SJCRH30 (cell line): ENCODE measurements at regions not wholly inside any gene's neighbourhood (a gene's known extent, or its start where the extent isn't known, plus 50 kb on each side); places are given as distances from the start of the nearest gene placed in this dataset.
"Not testable (repeated sequence)": the region's sequence is repeated elsewhere in the genome, so short reads cannot be mapped to it uniquely, and the experiment has no call there.

Experiments
- DNase-seq, 2 experiments: peaks; one replicate each; pipeline ENCODE4 v3.0.0-alpha.2; 2015 to 2020
- H3K27ac ChIP-seq: fragments of 250-450 bp; sonication (Bioruptor Pico); 2 replicates; pipeline ENCODE4 v1.5.1; 2020; ENCODE audit warnings: mild to moderate bottlenecking, moderate library complexity
- H3K27me3 ChIP-seq: fragments of 250-450 bp; sonication (Bioruptor Pico); 2 replicates; pipeline ENCODE4 v1.5.1; 2020; ENCODE audit warnings: mild to moderate bottlenecking, moderate library complexity
- H3K36me3 ChIP-seq: fragments of 250-450 bp; sonication (Bioruptor Pico); 2 replicates; pipeline ENCODE4 v1.5.1; 2020; ENCODE audit warnings: mild to moderate bottlenecking, moderate library complexity
- H3K4me1 ChIP-seq: fragments of 250-450 bp; sonication (Bioruptor Pico); 2 replicates; pipeline ENCODE4 v1.5.1; 2020; ENCODE audit warnings: mild to moderate bottlenecking, moderate library complexity
- H3K4me3 ChIP-seq: fragments of 250-450 bp; sonication (Bioruptor Pico); 2 replicates; pipeline ENCODE4 v1.5.1; 2020; ENCODE audit warnings: mild to moderate bottlenecking, moderate library complexity
- H3K9me3 ChIP-seq: fragments of 250-450 bp; sonication (Bioruptor Pico); replicated peaks from 2 replicates; pipeline ENCODE4 v1.5.1; 2020; ENCODE audit warnings: mild to moderate bottlenecking, moderate library complexity

DNA sequence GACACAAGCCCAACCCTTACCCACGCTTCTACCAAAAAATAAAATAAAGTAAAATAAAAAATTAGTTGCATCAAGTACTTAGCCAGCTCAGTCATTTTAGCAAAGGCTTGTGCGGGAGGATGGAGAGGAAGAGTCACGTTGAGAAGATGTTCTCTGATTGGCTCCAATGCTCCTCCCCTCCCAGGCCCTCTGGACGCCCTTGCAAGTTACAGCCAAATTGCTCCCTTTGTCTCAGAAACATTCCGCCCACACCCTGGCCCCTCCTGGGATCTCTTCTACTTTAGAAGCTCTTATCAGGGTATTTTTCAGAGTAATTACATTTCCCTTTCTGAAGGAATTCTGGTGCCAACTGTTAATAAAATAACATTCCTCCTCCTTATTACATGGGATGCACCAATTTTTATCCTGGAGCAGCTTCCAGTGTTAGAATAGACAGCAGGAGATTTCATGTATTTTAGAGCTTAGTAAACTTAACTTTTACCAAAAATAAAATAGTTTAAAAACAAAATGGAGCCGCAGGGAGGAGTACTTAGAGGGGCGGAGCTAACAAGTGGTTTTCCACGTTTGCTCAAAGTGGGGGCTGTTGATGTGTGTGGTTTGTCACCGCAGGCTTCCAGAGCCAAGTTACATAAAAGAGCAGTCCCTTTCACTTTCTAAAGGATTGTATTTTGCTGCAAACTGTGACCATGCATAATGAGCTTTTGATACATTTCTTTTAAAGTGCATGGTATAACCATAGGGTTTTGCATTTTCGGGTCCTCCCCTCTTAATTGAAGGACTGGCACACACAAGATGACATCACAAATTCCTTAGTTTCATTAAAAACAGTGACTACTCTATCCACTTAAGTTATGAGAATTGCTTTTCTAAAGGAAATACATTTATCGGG, 71.7 kb upstream of the RAP1B start:
- peak overlapping the region; percentile 53 for H3K4me3 ChIP-seq
- H3K27ac ChIP-seq = peak overlapping the region; percentile 55

DNA sequence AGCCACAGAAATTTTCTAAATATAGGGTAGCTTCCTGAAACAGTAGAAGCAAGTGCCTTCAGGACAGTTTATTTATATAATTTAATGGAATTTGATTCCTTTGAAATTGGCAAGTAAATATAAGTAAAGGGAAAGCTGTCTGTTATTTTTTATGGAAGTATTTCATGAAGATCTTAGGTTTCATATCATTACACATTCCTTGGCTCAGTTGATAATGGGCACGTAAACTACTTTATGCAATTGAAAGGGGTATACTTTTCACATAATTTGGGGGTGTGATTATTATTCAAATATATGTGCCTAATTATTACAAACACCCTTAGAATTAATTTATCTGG, 71.1 kb upstream of the RAP1B start:
- Histone ChIP-seq H3K27me3 (no peaks in the 10 kb centered on the region), H3K4me3 (peak overlapping the region; percentile 53; the same call in 1 of the 2 replicates), H3K36me3 (no peaks in the 10 kb centered on the region), H3K4me1 (no peaks in the 10 kb centered on the region), H3K27ac (no peak overlapping the region), H3K9me3 (no peaks in the 10 kb centered on the region)
- DNase-seq = no peak

More for the DNA sequence above, 71.7 kb upstream of the RAP1B start:
- peak; percentile 50 to 64 for DNase-seq
- Histone ChIP-seq H3K27me3 (no peaks in the 10 kb centered on the region), H3K4me1 (no peaks in the 10 kb centered on the region), H3K9me3 (no peaks in the 10 kb centered on the region), H3K36me3 (no peaks in the 10 kb centered on the region)

DNA sequence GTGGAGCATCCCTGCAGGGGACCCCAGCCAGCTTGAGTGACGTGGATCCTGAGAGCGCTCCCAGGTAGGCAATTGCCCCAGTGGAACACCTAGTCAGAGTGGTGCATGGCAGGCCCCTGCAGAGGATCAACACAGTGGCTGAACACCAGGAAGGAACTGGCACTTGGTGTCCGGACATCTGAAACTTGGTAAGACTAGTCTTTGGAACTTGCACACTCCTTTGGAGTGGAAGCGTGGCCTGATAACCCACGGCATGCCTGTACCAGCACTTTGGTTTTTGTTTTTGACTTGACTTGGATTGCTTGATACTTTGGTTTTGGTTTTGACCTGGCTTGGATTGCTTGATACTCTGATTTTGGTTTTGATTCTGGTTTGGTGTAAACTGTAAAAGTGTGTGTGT, 69.9 kb upstream of the RAP1B start:
- H3K27ac ChIP-seq, DNase-seq, H3K27me3 ChIP-seq, H3K9me3 ChIP-seq, H3K4me3 ChIP-seq, H3K4me1 ChIP-seq, H3K36me3 ChIP-seq: not testable (repeated sequence)

DNA sequence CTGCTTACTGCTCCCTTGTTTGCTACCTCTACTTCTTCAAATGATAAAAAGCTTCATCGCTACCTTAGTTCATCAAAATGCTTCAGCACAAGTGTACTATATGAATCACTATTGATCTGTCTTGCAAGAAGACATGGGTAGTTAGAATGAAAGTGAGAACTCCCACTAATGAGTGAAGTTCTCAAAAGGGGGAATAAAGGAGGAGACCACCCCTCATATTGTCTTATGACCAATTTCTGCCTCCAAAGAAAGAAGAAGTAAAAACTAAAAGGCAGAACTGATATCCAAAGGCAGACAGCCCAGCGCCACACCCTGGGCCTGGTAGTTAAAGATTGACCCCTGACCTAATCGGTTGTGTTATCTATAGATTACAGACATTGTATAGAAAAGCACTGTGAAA, 63.4 kb upstream of the RAP1B start:
- not testable (repeated sequence) for H3K36me3 ChIP-seq, H3K9me3 ChIP-seq, H3K4me3 ChIP-seq, H3K27me3 ChIP-seq, H3K27ac ChIP-seq, DNase-seq, H3K4me1 ChIP-seq

DNA sequence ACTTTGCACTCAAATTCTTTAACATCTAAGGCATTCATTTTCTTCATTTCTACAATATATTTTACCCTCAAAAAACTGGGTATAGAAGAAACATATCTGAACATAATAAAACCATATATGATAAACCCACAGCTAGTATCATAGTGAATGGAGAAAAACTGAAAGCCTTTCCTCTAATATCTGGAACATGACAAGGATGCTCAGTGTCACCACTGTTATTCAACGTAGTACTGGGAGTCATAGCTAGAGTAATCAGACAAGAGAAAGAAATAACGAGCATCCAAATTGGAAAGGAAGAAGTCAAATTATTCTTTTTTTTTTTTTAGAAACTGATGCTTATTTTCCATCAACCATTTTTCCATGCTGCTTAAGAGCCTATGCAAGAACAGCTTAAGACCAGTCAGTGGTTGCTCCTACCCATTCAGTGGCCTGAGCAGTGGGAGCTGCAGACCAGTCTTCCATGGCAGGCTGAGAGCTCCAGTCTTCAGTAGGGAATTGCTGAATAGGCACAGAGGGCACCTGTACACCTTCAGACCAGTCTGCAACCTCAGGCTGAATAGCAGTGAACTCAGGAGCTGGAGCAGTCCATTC, 58.0 kb upstream of the RAP1B start:
- not testable (repeated sequence) for H3K27me3 ChIP-seq, H3K27ac ChIP-seq, H3K4me1 ChIP-seq, H3K36me3 ChIP-seq, DNase-seq, H3K9me3 ChIP-seq, H3K4me3 ChIP-seq

DNA sequence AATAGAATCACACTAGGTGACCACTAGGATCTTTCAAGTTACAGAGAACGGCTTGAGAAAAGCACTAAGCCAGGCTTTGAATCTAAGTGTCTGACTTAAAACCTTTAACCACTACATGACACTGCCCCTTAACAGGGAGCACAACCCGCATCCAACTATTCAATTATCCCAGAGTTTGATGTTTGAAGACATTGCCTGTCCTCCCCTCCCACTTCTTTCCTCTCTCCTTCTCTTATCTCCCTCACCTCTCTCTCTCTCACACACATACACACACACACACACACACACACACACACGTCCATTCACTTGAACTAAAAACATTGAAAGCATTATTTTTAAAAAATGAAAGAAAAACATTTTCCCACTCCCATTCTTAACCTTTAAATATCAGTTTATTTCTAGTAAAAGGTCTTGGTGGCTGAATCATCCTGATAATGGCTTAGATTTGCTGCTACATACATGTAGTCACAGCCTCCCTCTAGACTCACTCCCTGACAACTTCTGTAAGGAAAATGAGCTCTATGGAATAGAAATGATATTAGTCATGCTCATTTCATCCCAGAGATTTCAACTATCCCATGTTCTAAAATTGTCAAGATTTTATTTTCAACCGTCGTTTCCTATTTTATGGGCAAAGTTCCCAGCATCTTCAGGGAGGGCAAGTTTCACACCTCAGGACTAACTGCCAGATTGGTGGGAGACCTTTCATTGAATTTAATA, 53.5 kb upstream of the RAP1B start:
- no peak for DNase-seq
- Histone ChIP-seq H3K27ac (no peak overlapping the region), H3K4me3 (no peak overlapping the region)

DNA sequence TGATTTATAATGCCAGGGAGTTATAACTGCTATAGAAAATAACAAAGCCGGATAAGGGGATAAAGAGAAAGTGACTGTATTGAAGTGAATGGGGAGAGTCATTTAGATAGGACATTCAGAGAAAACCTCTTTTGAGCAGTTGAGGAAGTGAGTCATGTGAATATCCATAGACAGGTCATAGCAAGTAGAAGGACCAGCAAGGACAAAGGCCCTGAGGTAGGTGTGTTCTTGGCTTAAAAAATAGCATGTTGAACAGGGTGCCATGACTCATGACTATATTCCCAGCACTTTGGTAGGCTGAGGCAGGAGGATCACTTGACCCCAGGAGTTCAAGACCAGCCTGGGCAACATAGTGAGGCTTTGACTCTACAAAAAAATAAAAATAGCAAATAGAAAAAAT, 51.5 kb upstream of the RAP1B start:
- Histone ChIP-seq H3K27me3 (no peaks in the 10 kb centered on the region), H3K27ac (no peak overlapping the region), H3K9me3 (no peaks in the 10 kb centered on the region), H3K36me3 (no peaks in the 10 kb centered on the region), H3K4me3 (no peak overlapping the region), H3K4me1 (no peaks in the 10 kb centered on the region)
- no peak for DNase-seq

More for the DNA sequence above, 53.5 kb upstream of the RAP1B start:
- Histone ChIP-seq H3K9me3 (no peaks in the 10 kb centered on the region), H3K27me3 (no peaks in the 10 kb centered on the region), H3K4me1 (no peaks in the 10 kb centered on the region), H3K36me3 (no peaks in the 10 kb centered on the region)

DNA sequence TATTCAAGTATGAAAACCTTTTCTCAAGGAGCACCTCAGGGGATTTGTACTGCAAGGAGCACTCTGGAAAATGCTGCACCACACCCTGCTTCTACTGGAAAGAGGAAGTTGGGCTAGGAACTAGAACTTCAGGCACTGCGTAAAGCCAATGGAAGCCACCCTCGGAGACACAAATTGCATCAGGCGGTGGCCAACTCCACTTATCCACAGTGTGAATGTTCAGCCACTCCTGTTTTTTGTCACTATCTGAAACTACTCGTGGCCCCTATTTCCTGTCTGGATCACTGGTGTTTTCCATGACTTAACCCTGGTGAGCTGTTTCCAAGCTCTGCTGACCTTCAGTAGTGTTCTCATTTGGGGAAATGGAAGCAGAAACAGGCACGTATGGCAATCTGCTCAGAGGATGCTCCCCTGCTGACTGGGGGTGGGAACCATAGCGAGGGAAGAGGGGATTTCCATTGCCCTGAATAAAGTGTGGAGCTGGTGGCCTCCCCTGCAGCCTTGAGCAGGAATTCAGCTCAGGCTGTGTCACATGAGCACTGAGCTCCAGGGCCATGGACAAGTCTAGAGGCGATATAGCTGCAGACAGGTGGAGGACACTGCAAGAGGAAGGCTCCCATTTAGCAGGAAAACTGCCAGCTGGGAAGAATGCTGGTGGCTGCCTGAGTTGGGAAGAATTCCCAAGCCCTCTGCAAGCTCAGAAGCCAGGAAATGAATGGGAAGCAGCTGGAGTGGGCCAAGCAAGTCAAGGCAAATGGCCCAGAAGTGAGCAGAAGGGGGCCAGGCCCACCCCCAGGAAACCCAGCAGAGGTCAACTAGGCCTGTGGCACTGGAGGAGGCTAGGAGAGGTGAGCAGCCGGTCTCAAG, 50.5 kb upstream of the RAP1B start:
- no peaks in the 10 kb centered on the region for H3K36me3 ChIP-seq
- H3K27ac ChIP-seq = no peak overlapping the region
- H3K27me3 ChIP-seq = no peaks in the 10 kb centered on the region
- no peak overlapping the region for H3K4me3 ChIP-seq
- no peaks in the 10 kb centered on the region for H3K9me3 ChIP-seq
- H3K4me1 ChIP-seq = no peaks in the 10 kb centered on the region
- DNase-seq = peak; percentile 21 to 42

DNA sequence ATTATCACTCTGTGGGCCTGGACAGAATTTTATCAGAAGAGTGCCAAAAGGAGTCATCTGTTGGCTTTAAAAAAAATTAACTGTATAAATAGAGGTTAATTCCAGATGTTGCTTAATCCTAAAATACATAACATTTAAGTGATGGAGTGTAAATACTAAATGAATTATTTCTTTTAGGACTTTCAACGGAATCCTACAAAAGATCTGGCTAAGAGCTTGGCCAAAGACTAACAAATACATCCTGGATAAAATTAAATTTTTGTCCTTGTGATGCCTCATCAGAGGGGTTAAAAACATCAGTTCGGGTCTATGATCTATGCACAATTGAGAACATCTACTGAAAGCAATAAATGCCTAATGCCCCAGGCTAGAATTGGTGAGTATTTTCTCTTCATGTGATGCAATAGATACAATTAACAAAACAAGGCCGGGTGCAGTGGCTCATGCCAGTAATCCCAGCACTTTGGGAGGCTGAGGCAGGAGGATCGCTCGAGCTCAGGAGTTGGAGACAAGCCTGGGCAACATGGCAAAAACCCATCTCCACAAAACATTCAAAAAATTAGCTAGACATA, 49.8 kb upstream of the RAP1B start:
- H3K9me3 ChIP-seq = no peaks in the 10 kb centered on the region
- no peaks in the 10 kb centered on the region for H3K27me3 ChIP-seq
- no peak for DNase-seq
- no peaks in the 10 kb centered on the region for H3K36me3 ChIP-seq
- H3K4me1 ChIP-seq = no peaks in the 10 kb centered on the region
- H3K27ac ChIP-seq = no peak overlapping the region
- no peak overlapping the region for H3K4me3 ChIP-seq
